GM12892 (cell line): ENCODE measurements at regions not wholly inside any gene's neighbourhood (a gene's known extent, or its start where the extent isn't known, plus 50 kb on each side); places are given as distances from the start of the nearest gene placed in this dataset.

Experiments
- POLR2A ChIP-seq: IDR thresholded peaks from 2 replicates; pipeline ENCODE4 v1.6.1; 2011; ENCODE audit warnings: low read depth, low read length, control low read depth
- POLR2AphosphoS5 ChIP-seq: IDR thresholded peaks from 2 replicates; pipeline ENCODE4 v1.6.1; 2011; ENCODE audit warnings: low read depth, low read length, control low read depth
- TAF1 ChIP-seq: IDR thresholded peaks from 2 replicates; pipeline ENCODE4 v1.6.1; 2011; ENCODE audit warnings: low read depth, mild to moderate bottlenecking, control low read depth, low read length, borderline replicate concordance

DNA sequence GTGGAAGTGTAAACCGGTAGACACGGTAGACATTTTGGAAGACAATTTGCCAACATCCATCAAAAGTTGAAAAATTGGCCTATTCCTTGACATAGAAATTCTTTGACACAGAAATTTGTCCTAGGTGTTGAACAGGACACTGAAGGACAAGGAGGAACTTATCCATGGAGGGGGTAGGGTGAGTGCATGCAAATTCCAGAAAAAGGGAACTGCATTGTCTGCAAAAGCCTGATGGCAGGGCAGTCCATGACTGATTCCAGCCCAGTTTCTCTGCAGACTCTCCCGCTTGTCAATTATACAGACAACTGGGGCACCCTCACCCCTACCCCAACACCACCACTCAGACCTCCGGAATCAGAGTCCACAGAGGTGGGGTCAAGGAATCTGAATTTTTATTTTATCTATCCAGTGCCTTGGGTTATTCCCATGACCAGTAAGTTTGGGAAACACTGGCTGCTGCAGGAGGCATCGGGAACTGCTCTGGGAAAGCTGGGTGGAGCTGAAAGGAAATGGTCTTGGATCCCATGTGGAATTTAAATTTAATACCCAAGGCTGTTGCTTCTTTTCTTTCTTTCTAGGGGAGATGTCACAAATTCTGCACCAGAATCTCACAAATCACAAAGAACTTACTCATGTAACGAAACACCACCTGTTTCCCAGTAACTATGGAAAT is 103.3 kb upstream of the SLC45A1 start:
- TF ChIP-seq TAF1 (no peak), POLR2A (no peak), POLR2AphosphoS5 (no peak)
